SU-DHL-6 (cell line): ENCODE measurements at regions not wholly inside any gene's neighbourhood (a gene's known extent, or its start where the extent isn't known, plus 50 kb on each side); places are given as distances from the start of the nearest gene placed in this dataset.

Experiments
- CTCF ChIP-seq: fragments of 200-600 bp; sonication (generic); IDR thresholded peaks from one replicate; pipeline ENCODE4 v1.5.1; 2017; ENCODE audit warnings: antibody characterized with exemption, mild to moderate bottlenecking, low read length, moderate library complexity; ENCODE audit not compliant: insufficient read depth, poor library complexity, severe bottlenecking
- EZH2phosphoT487 ChIP-seq: fragments of 200-600 bp; sonication (generic), shearing (Covaris generic); conservative IDR thresholded peaks from 2 replicates; pipeline ENCODE4 v1.6.1; 2018; ENCODE audit warnings: mild to moderate bottlenecking, antibody characterized with exemption, low read length, moderate library complexity, mixed read lengths

GRCh38 chr16:85346404-85347212 lies 234.3 kb upstream of the CIBAR2 start:
- TF ChIP-seq CTCF (no peak), EZH2phosphoT487 (no peak)
